HL-60 (cell line): ENCODE measurements at regions not wholly inside any gene's neighbourhood (a gene's known extent, or its start where the extent isn't known, plus 50 kb on each side); places are given as distances from the start of the nearest gene placed in this dataset.

Source experiments
- CTCF ChIP-seq: IDR thresholded peaks from one replicate; pipeline ENCODE4 v1.5.1; 2011; ENCODE audit warnings: low read length, control low read depth, inconsistent platforms; ENCODE audit not compliant: insufficient read depth
- POLR2AphosphoS5 ChIP-seq: IDR thresholded peaks from 2 replicates; pipeline ENCODE4 v1.6.1; 2012; ENCODE audit warnings: low read depth
- REST ChIP-seq: IDR thresholded peaks from 2 replicates; pipeline ENCODE4 v1.6.1; 2012; ENCODE audit warnings: low read depth; ENCODE audit not compliant: insufficient replicate concordance

- TF ChIP-seq CTCF (no peak), REST (no peak), POLR2AphosphoS5 (no peak)
Observed at GRCh38 chrX:75963774-75964173, 178.7 kb upstream of the MAGEE2 start.
